Tibial nerve (tissue), 4 donors: ENCODE measurements at regions not wholly inside any gene's neighbourhood (a gene's known extent, or its start where the extent isn't known, plus 50 kb on each side); places are given as distances from the start of the nearest gene placed in this dataset.

ENCODE experiments used
- CTCF ChIP-seq, 5 experiments: fragments of 200-600 bp in 3 of 5; fragments of 450-650 bp in 2 of 5; sonication (generic) in 3 of 5; IDR thresholded peaks; one replicate each; pipeline ENCODE4 v1.5.1; 2016 to 2019; ENCODE audit warnings: antibody characterized with exemption in 5 of 5, mild to moderate bottlenecking in 3 of 5, moderate library complexity in 2 of 5
- EP300 ChIP-seq, 2 donors: sonication (generic); formaldehyde crosslinking; IDR thresholded peaks; one replicate each; pipeline ENCODE4 v1.6.1; 2017; ENCODE audit warnings: antibody characterized with exemption in 2 of 2, mild to moderate bottlenecking in 1 of 2
- POLR2A ChIP-seq, 2 donors: fragments of 450-650 bp; IDR thresholded peaks; one replicate each; pipeline ENCODE4 v1.6.1; 2017; ENCODE audit warnings: antibody characterized with exemption in 2 of 2, mild to moderate bottlenecking in 2 of 2, moderate library complexity in 2 of 2

GRCh38 chr12:91311081-91311480 lies 128.5 kb upstream of the DCN start:
- no peak for TF ChIP-seq CTCF (IDR thresholded peaks at IDR 0.05)
- TF ChIP-seq POLR2A (IDR thresholded peaks at IDR 0.05): no peak
- TF ChIP-seq EP300 (IDR thresholded peaks at IDR 0.05): no peak
